ENCODE measurements at regions not wholly inside any gene's neighbourhood (a gene's known extent, or its start where the extent isn't known, plus 50 kb on each side); places are given as distances from the start of the nearest gene placed in this dataset.

DNA sequence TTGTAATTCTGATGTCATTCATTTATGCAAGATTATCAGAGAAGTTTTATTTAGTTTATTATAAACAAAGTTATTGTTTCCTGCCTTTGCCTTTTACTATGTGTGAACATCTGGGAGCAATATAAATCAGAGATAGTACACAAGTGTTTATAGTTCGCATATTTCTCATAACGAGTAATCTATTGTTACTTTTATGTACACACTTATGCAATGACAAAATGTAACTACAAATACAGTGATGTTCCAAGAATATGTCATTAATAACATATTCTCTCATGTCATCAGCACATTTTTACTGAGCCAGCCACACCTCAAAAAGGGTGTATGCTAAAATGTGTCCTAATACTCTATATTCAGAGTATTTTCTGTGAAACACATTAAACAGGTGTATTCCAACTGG, 243.2 kb downstream of the ALX1 start:
- no peaks in the 10 kb centered on the region; the same call in 1 of the 2 replicates for H3K36me3 Mint-ChIP-seq (ENCODE audit: low read depth)
- no peak for DNase-seq
- H3K27ac Mint-ChIP-seq = no peak overlapping the region
- H3K4me1 Mint-ChIP-seq (ENCODE audit: low read depth) = no peaks in the 10 kb centered on the region
- peaks cover 3% of the 10 kb centered on the region; the same call in 1 of the 2 replicates for H3K27me3 Mint-ChIP-seq (ENCODE audit: insufficient read depth)
- TF ChIP-seq, protein P1, sequence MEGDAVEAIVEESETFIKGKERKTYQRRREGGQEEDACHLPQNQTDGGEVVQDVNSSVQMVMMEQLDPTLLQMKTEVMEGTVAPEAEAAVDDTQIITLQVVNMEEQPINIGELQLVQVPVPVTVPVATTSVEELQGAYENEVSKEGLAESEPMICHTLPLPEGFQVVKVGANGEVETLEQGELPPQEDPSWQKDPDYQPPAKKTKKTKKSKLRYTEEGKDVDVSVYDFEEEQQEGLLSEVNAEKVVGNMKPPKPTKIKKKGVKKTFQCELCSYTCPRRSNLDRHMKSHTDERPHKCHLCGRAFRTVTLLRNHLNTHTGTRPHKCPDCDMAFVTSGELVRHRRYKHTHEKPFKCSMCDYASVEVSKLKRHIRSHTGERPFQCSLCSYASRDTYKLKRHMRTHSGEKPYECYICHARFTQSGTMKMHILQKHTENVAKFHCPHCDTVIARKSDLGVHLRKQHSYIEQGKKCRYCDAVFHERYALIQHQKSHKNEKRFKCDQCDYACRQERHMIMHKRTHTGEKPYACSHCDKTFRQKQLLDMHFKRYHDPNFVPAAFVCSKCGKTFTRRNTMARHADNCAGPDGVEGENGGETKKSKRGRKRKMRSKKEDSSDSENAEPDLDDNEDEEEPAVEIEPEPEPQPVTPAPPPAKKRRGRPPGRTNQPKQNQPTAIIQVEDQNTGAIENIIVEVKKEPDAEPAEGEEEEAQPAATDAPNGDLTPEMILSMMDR (IDR thresholded peaks at IDR 0.05) = no peak
- peaks cover 18% of the 10 kb centered on the region; the same call in 1 of the 2 replicates for H3K9me3 Mint-ChIP-seq
- H3K4me3 Mint-ChIP-seq = no peak overlapping the region

DNA sequence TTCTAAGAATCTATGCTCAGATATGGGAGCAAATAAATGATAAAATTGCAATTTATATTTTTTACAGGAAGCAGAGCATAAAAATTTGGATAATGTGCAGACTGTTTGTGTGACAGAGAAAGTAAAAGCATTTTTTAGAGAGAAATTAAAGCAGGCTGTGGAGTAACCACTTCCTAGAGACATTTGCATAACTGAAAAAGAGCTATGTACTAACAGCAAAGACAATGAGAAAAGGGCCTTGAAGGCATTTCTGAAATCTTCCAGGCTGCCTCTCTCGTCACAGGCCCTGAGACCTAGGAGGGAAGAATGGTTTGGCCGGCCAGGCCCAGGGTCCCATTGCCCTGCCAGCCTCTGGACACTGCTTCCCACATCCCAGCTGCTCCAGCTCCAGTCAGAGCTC, 247.2 kb downstream of the ALX1 start:
- no peak for DNase-seq
- TF ChIP-seq, protein P1 (IDR thresholded peaks at IDR 0.05) = no peak
- H3K27ac Mint-ChIP-seq = no peak overlapping the region
- H3K4me3 Mint-ChIP-seq = no peak overlapping the region
- H3K9me3 Mint-ChIP-seq = peaks cover 13% of the 10 kb centered on the region; the same call in 1 of the 2 replicates
- H3K36me3 Mint-ChIP-seq (ENCODE audit: low read depth) = no peaks in the 10 kb centered on the region
- H3K4me1 Mint-ChIP-seq (ENCODE audit: low read depth) = no peaks in the 10 kb centered on the region
- peaks cover 5% of the 10 kb centered on the region; the same call in 1 of the 2 replicates for H3K27me3 Mint-ChIP-seq (ENCODE audit: insufficient read depth)

DNA sequence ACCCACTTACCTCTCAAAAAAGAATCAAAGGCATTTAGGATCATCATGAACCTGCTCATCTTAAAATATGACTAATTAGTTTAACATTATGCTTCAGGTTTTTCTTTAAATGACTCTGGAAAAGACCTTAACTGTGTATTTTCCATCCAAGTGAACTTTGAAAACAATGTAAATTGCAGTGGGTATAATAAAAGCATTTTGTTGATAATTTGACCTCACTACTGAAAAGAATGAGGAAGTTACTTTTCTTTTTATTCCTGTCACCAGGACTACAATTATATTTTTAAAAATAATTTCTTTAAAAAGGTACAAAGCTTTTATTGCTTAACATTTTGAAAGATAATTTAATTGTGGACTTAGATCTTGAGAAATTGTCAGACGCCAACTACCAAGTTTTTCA, 249.9 kb downstream of the ALX1 start:
- Mint-ChIP-seq H3K36me3 (ENCODE audit: low read depth) (no peaks in the 10 kb centered on the region), H3K4me1 (ENCODE audit: low read depth) (no peaks in the 10 kb centered on the region), H3K4me3 (no peak overlapping the region), H3K9me3 (peaks cover 15% of the 10 kb centered on the region; the same call in 1 of the 2 replicates), H3K27me3 (ENCODE audit: insufficient read depth) (peaks cover 5% of the 10 kb centered on the region; the same call in 1 of the 2 replicates), H3K27ac (no peak overlapping the region)
- DNase-seq = no peak
- TF ChIP-seq, protein P1 (IDR thresholded peaks at IDR 0.05) = no peak

DNA sequence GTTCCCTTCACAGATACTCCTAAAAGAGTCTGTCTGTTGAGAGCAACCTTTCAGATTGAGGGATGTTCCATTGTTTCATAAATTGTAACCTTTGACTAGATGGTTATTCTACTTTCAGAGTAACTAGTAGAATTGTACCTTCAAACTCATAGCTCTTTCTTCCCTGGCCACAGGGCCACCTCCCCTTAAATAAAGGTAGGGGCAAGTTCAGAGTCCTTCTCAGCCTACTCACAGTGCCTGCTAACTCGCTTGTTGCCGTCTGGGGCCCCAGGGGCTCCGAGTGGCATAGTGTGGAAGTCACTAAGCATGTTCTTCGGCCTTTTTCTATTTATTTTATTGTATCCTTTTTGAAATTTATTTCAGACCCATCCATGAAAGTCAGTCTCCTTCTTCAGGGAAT, 250.4 kb downstream of the ALX1 start:
- no peaks in the 10 kb centered on the region for H3K4me1 Mint-ChIP-seq (ENCODE audit: low read depth)
- H3K27ac Mint-ChIP-seq = no peak overlapping the region
- H3K27me3 Mint-ChIP-seq (ENCODE audit: insufficient read depth) = peaks cover 5% of the 10 kb centered on the region; the same call in 1 of the 2 replicates
- H3K9me3 Mint-ChIP-seq = peaks cover 15% of the 10 kb centered on the region; the same call in 1 of the 2 replicates
- TF ChIP-seq, protein P1 (IDR thresholded peaks at IDR 0.05) = no peak
- no peak overlapping the region for H3K4me3 Mint-ChIP-seq
- no peak for DNase-seq
- no peaks in the 10 kb centered on the region for H3K36me3 Mint-ChIP-seq (ENCODE audit: low read depth)

DNA sequence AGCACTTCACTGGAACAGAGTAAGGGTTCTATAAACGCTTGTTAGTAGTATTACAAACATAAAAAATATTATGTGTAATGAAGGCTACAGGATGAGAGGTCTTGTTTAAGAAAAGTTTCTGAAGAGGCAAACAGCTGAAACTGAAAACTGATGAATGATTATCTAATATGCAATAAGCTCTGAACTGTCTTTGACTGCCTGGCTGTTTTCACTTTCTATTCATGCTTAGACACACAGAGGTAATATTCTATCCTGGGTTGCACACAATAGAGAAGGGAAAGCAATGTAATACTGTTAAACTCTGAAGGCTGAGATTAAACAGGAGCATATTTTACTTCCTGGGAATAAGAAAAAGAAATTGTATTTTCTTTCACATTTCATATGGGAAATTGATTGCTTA, 251.3 kb downstream of the ALX1 start:
- peaks cover 4% of the 10 kb centered on the region; the same call in 1 of the 2 replicates for H3K27me3 Mint-ChIP-seq (ENCODE audit: insufficient read depth)
- no peak overlapping the region for H3K27ac Mint-ChIP-seq
- peaks cover 11% of the 10 kb centered on the region; the same call in 1 of the 2 replicates for H3K9me3 Mint-ChIP-seq
- TF ChIP-seq, protein P1 (IDR thresholded peaks at IDR 0.05) = no peak
- no peaks in the 10 kb centered on the region for H3K4me1 Mint-ChIP-seq (ENCODE audit: low read depth)
- DNase-seq = no peak
- H3K36me3 Mint-ChIP-seq (ENCODE audit: low read depth) = no peaks in the 10 kb centered on the region
- no peak overlapping the region for H3K4me3 Mint-ChIP-seq

Measured in HFFc6 (cell line).